Transverse colon (tissue), 4 donors: ENCODE measurements at regions not wholly inside any gene's neighbourhood (a gene's known extent, or its start where the extent isn't known, plus 50 kb on each side); places are given as distances from the start of the nearest gene placed in this dataset.

Source experiments
- EP300 ChIP-seq: sonication (generic); formaldehyde crosslinking; IDR thresholded peaks from one replicate; pipeline ENCODE4 v1.6.1; 2017; ENCODE audit warnings: antibody characterized with exemption, low read depth
- POLR2A ChIP-seq: fragments of 450-650 bp; IDR thresholded peaks from one replicate; pipeline ENCODE4 v1.6.1; 2016; ENCODE audit warnings: antibody characterized with exemption, mild to moderate bottlenecking, moderate library complexity
- POLR2AphosphoS5 ChIP-seq, 3 donors: sonication (generic); formaldehyde crosslinking; IDR thresholded peaks; one replicate each; pipeline ENCODE4 v1.6.1; 2016; ENCODE audit warnings: antibody characterized with exemption in 3 of 3
- TF ChIP-seq, protein P1 (sequence below), 5 experiments: fragments of 200-600 bp in 3 of 5; fragments of 450-650 bp in 2 of 5; sonication (generic) in 3 of 5; IDR thresholded peaks; 1 replicate in 2 of 5; 2 replicates in 3 of 5; pipeline ENCODE4 v1.5.1; 2016 to 2017; ENCODE audit warnings: antibody characterized with exemption in 5 of 5, inconsistent platforms in 3 of 5, mild to moderate bottlenecking in 2 of 5, moderate library complexity in 1 of 5

GRCh38 chr9:129418451-129418850 lies 202.4 kb downstream of the C9orf50 start:
- TF ChIP-seq POLR2AphosphoS5 (IDR thresholded peaks at IDR 0.05) (no peak), EP300 (no peak), POLR2A (no peak)
- TF ChIP-seq, protein P1, sequence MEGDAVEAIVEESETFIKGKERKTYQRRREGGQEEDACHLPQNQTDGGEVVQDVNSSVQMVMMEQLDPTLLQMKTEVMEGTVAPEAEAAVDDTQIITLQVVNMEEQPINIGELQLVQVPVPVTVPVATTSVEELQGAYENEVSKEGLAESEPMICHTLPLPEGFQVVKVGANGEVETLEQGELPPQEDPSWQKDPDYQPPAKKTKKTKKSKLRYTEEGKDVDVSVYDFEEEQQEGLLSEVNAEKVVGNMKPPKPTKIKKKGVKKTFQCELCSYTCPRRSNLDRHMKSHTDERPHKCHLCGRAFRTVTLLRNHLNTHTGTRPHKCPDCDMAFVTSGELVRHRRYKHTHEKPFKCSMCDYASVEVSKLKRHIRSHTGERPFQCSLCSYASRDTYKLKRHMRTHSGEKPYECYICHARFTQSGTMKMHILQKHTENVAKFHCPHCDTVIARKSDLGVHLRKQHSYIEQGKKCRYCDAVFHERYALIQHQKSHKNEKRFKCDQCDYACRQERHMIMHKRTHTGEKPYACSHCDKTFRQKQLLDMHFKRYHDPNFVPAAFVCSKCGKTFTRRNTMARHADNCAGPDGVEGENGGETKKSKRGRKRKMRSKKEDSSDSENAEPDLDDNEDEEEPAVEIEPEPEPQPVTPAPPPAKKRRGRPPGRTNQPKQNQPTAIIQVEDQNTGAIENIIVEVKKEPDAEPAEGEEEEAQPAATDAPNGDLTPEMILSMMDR (IDR thresholded peaks at IDR 0.05) = no peak
